HG02852 (cell line): ENCODE measurements at regions not wholly inside any gene's neighbourhood (a gene's known extent, or its start where the extent isn't known, plus 50 kb on each side); places are given as distances from the start of the nearest gene placed in this dataset.
A peak's percentile ranks its signal among the peaks of the same experiment; 100 is the strongest.

ENCODE experiments used
- ATAC-seq: cut with Tn5 transposase; IDR thresholded peaks from one replicate; pipeline ENCODE4 v1.9.1; 2021; ENCODE audit warnings: mild to moderate bottlenecking, moderate library complexity; ENCODE audit not compliant: unreplicated experiment

DNA sequence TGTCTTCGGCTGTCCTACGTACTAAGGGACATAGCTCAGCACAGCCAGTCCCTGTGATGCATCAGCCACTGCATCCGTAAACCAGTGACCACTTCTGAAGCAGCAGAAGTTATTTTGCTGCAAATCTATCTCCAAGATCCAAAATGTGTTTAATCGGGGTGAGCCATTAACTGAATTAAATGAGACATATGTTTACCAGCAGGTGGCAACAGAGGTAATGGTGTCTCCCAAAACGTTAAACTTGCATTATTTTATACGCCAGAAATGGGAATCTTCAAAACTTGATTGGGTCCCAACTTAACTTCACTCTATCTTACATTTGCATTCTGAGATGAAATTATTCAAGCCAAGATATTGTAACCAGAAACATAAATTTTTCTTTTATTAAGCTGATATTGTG lies 75.3 kb upstream of the BOC start:
- ATAC-seq, result no peak

GRCh38 chr3:113136544-113136943 lies 74.8 kb upstream of the BOC start:
- ATAC-seq, result no peak

GRCh38 chr3:113138839-113139743 lies 72.3 kb upstream of the BOC start:
- no peak for ATAC-seq

- no peak for ATAC-seq
These were observed 70.5 kb upstream of the BOC start for GRCh38 chr3:113140876-113141275.

DNA sequence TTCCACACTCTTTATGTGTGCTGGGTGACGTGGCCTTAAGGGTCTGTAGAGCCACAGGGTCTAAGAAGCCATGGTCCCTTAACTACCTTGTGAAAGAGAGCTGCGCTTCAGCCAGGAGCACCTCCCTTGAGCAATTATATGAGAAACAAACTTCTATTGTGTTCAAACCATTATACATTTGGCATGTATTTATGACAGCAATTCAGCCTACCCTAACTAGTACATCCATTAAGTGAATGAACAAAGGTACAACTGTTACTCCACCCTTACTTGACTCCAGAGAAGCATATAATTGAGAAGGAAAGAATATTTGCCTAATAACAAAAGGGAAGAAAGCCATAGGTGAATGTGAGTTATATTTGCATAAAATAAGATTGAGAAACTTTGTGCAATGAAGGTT lies 69.8 kb upstream of the BOC start:
- no peak for ATAC-seq

GRCh38 chr3:113142476-113142875 lies 68.9 kb upstream of the BOC start:
- no peak for ATAC-seq

GRCh38 chr3:113143353-113143752 lies 68.0 kb upstream of the BOC start:
- ATAC-seq, result no peak

DNA sequence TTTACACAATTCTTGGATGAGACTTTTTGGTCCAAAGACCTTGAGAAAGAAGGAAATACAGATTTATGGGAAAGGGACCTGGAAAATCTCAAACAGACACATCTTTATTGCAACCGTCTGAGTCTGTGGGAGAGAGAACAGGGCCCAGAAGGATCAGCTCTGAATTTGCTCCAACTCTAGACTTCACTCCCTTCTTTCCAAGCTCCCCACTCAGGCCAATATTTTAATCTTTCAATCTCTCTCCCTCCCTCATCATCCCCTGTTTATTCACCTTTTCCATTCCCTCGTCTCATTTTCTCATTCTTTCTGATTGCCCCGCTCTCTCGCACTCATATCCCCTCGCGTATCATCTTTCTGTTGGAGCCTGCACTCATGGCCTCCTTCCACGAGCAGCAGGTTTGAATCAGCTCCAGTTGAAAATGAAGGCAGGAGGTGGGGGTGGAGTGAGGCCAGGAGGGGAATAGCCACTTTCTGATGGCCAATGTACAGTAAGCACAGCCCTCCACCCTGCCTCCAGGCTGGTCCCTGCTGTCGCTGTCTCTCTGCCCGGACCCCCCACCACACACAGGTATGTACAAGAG lies 63.6 kb upstream of the BOC start:
- ATAC-seq, result no peak

GRCh38 chr3:113148284-113148683 lies 63.1 kb upstream of the BOC start:
- ATAC-seq, result no peak

DNA sequence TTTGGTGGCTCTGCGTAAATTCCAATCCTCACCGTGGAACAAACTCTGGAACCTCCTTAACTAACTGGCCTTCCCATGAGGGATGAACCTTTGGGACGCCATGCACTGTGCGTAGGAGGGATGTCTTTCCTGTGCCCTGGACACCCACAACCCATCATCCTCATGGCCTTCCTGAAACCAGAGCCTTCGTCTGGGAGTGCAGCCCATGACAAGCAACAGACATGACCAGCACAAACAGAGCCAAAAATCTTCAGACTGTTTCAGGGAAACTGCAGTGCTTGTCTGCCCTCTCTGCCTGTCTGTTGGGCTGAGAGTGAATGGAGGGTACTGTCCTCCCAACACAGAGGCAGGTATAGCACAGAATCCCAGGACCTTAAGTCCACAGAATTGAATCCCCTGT lies 61.1 kb upstream of the BOC start:
- no peak for ATAC-seq

DNA sequence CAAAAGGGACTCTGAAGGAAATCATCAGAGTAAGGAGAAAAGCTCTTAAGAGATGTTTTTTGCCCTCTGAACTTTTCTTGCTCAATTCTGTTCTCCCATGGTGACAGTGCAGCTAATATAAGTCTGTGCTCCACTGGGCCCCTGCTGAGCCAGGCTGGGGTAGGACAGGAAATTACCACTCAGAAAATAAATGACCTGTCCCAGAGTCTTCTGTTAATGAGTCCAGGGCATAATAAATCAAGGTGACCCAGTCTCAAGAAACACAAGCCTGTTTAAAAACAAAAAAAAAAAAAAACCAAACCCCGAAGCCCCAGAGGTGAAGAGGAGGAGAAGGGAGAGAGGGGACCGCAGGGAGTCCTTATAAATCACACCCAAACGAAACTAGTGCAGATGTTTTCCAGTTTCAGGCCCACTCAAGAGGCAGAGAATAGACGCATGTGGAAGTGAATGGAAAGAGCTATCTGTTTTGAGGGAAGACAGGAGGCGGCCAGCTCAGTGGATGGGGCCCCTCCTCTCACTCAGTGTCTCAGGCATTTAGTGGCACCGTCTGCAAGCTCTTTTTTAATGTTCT lies 59.8 kb upstream of the BOC start:
- no peak for ATAC-seq

GRCh38 chr3:113152849-113153248 lies 58.5 kb upstream of the BOC start:
- ATAC-seq, result no peak

GRCh38 chr3:113153499-113154107 lies 57.8 kb upstream of the BOC start:
- peak; percentile 82 for ATAC-seq

- ATAC-seq, result no peak
These were observed 54.5 kb upstream of the BOC start for GRCh38 chr3:113156816-113157333.

GRCh38 chr3:113157408-113158030 lies 53.8 kb upstream of the BOC start:
- ATAC-seq, result no peak

GRCh38 chr3:113158171-113158570 lies 53.2 kb upstream of the BOC start:
- ATAC-seq, result no peak
